ENCODE measurements at regions not wholly inside any gene's neighbourhood (a gene's known extent, or its start where the extent isn't known, plus 50 kb on each side); places are given as distances from the start of the nearest gene placed in this dataset.

DNA sequence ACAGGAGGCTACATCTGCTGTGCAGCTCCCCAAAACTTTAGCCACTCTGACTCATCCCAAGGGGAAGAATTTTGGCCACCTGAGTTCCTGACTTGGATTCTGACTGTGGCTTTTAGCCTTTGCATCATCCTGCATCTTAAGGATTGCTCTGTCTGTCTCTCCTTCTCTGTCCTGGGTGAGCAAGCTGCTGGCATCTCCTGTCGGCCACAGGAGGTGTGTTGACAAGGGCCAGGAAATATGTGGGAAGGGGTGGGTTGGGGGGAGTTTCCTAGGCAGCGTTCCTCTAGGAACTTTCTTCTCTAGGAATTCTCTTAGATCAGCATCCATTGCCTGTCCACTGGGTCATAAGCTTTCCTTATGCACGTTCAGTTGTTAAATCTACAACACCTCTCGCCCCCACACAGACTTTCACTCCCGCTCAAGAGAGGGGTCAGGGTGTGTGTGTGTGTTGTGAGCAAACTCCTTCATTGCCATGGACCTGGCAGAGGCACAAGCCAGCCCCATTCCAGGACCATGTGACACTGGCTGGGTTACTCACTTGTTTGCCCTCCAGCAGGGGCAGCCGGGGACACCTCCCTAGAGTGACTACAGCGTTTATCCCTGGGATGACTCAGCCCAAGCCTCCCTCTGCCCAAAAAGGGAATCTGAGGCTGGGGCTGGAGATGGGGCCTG, 145.0 kb upstream of the DUSP10 start:
- TF ChIP-seq, protein P1, sequence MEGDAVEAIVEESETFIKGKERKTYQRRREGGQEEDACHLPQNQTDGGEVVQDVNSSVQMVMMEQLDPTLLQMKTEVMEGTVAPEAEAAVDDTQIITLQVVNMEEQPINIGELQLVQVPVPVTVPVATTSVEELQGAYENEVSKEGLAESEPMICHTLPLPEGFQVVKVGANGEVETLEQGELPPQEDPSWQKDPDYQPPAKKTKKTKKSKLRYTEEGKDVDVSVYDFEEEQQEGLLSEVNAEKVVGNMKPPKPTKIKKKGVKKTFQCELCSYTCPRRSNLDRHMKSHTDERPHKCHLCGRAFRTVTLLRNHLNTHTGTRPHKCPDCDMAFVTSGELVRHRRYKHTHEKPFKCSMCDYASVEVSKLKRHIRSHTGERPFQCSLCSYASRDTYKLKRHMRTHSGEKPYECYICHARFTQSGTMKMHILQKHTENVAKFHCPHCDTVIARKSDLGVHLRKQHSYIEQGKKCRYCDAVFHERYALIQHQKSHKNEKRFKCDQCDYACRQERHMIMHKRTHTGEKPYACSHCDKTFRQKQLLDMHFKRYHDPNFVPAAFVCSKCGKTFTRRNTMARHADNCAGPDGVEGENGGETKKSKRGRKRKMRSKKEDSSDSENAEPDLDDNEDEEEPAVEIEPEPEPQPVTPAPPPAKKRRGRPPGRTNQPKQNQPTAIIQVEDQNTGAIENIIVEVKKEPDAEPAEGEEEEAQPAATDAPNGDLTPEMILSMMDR (IDR thresholded peaks at IDR 0.05; ENCODE audit: low read length): no peak
- TF ChIP-seq EZH2phosphoT487 (IDR thresholded peaks at IDR 0.05; ENCODE audit: low read length) (no peak), EZH2 (optimal IDR thresholded peaks at IDR 0.05; ENCODE audit: low read depth, low read length) (no peak)
